GM18507 (cell line): ENCODE measurements at regions not wholly inside any gene's neighbourhood (a gene's known extent, or its start where the extent isn't known, plus 50 kb on each side); places are given as distances from the start of the nearest gene placed in this dataset.
A peak's percentile ranks its signal among the peaks of the same experiment; 100 is the strongest.
"Not testable (repeated sequence)": the region's sequence is repeated elsewhere in the genome, so short reads cannot be mapped to it uniquely, and the experiment has no call there.

Source experiments
- DNase-seq: peaks from one replicate; pipeline ENCODE4 v3.0.0; 2011; ENCODE audit warnings: low read depth; ENCODE audit not compliant: insufficient read length; ENCODE audit errors: extremely low spot score
- FAIRE-seq: peaks from 2 replicates; lab custom pipeline; 2011; peaks lifted over from hg19 to GRCh38; lab: Jason Lieb, UNC

GRCh38 chr1:87436115-87436514 is 107.4 kb downstream of the LMO4 start:
- not testable (repeated sequence) for DNase-seq, FAIRE-seq

GRCh38 chr1:87436534-87436933 is 107.9 kb downstream of the LMO4 start:
- no peak for DNase-seq
- no peak for FAIRE-seq

GRCh38 chr1:87437663-87438295 is 109.1 kb downstream of the LMO4 start:
- DNase-seq (no peak), FAIRE-seq (no peak)

GRCh38 chr1:87439821-87440220 is 111.1 kb downstream of the LMO4 start:
- DNase-seq (no peak), FAIRE-seq (no peak)

- FAIRE-seq (peak; percentile 96), DNase-seq (no peak)
These were observed 120.8 kb downstream of the LMO4 start for GRCh38 chr1:87449348-87449963.

- DNase-seq (no peak), FAIRE-seq (peak; percentile 26)
These were observed 121.5 kb downstream of the LMO4 start for GRCh38 chr1:87450136-87450535.

- no peak for DNase-seq
- peak; percentile 73 for FAIRE-seq
These were observed 122.0 kb downstream of the LMO4 start for GRCh38 chr1:87450615-87451209.

GRCh38 chr1:87451229-87451920 is 122.7 kb downstream of the LMO4 start:
- DNase-seq = no peak
- FAIRE-seq = no peak

- DNase-seq = no peak
- no peak for FAIRE-seq
These were observed 124.0 kb downstream of the LMO4 start for GRCh38 chr1:87452648-87453047.

GRCh38 chr1:87457408-87457807 is 128.7 kb downstream of the LMO4 start:
- FAIRE-seq (no peak), DNase-seq (no peak)

- FAIRE-seq (peak; percentile 39), DNase-seq (no peak)
These were observed 134.2 kb downstream of the LMO4 start for GRCh38 chr1:87462894-87463293.

GRCh38 chr1:87464022-87464490 is 135.4 kb downstream of the LMO4 start:
- no peak for DNase-seq
- peak; percentile 74 for FAIRE-seq

- no peak for DNase-seq
- no peak for FAIRE-seq
These were observed 137.9 kb downstream of the LMO4 start for GRCh38 chr1:87466621-87467020.

GRCh38 chr1:87472716-87473115 is 144.0 kb downstream of the LMO4 start:
- DNase-seq = no peak
- no peak for FAIRE-seq

- FAIRE-seq = no peak
- no peak for DNase-seq
These were observed 144.6 kb downstream of the LMO4 start for GRCh38 chr1:87473203-87473661.

GRCh38 chr1:87474098-87474497 is 145.4 kb downstream of the LMO4 start:
- DNase-seq (no peak), FAIRE-seq (no peak)

GRCh38 chr1:87478231-87478630 is 149.6 kb downstream of the LMO4 start:
- FAIRE-seq = no peak

GRCh38 chr1:87495147-87495546 is 166.5 kb downstream of the LMO4 start:
- DNase-seq = no peak
- FAIRE-seq = no peak

More at GRCh38 chr1:87478231-87478630, 149.6 kb downstream of the LMO4 start:
- DNase-seq = no peak

- DNase-seq = no peak
- no peak for FAIRE-seq
These were observed 167.2 kb downstream of the LMO4 start for GRCh38 chr1:87495870-87496269.
